ENCODE measurements at regions not wholly inside any gene's neighbourhood (a gene's known extent, or its start where the extent isn't known, plus 50 kb on each side); places are given as distances from the start of the nearest gene placed in this dataset.

GRCh38 chr10:28892818-28893547 is 215.7 kb downstream of the BAMBI start:
- TF ChIP-seq CTCF (IDR thresholded peaks at IDR 0.05; ENCODE audit: low read depth, low read length, missing input control) (no peak), EGR1 (IDR thresholded peaks at IDR 0.05; ENCODE audit: low read depth in 2 of 2) (no peak), MAX (IDR thresholded peaks at IDR 0.05) (no peak), REST (IDR thresholded peaks at IDR 0.05) (no peak)
